Endodermal cell (in vitro differentiated cells): ENCODE measurements at regions not wholly inside any gene's neighbourhood (a gene's known extent, or its start where the extent isn't known, plus 50 kb on each side); places are given as distances from the start of the nearest gene placed in this dataset.

Source experiments
- DNase-seq: peaks from one replicate; pipeline ENCODE4 v3.0.0-alpha.2; 2017
- H3K27ac ChIP-seq: 2 replicates; pipeline ENCODE4 v1.5.1; 2013; ENCODE audit warnings: mild to moderate bottlenecking, low read depth, low read length, moderate library complexity
- H3K27me3 ChIP-seq: 2 replicates; pipeline ENCODE4 v1.6.1; 2013; ENCODE audit warnings: mild to moderate bottlenecking, low read length, moderate library complexity; ENCODE audit not compliant: insufficient read depth, control insufficient read depth, poor library complexity, severe bottlenecking
- H3K36me3 ChIP-seq: 2 replicates; pipeline ENCODE4 v1.7.0; 2013; ENCODE audit warnings: mild to moderate bottlenecking, low read length, moderate library complexity; ENCODE audit not compliant: control insufficient read depth, insufficient read depth
- H3K4me1 ChIP-seq: one replicate; pipeline ENCODE4 v1.7.0; 2013; ENCODE audit warnings: low read length; ENCODE audit not compliant: control insufficient read depth, insufficient read depth
- H3K4me3 ChIP-seq: 2 replicates; pipeline ENCODE4 v1.5.1; 2013; ENCODE audit warnings: mild to moderate bottlenecking, low read length, moderate library complexity
- H3K9ac ChIP-seq: 2 replicates; pipeline ENCODE4 v1.6.1; 2013; ENCODE audit warnings: mild to moderate bottlenecking, low read length, moderate library complexity; ENCODE audit not compliant: poor library complexity, severe bottlenecking; ENCODE audit errors: extremely low read depth
- H3K9me3 ChIP-seq: 2 replicates; pipeline ENCODE4 v1.6.1; 2013; ENCODE audit warnings: mild to moderate bottlenecking, low read length, moderate library complexity; ENCODE audit not compliant: control insufficient read depth
- H3K27ac Mint-ChIP-seq: 2 replicates; pipeline ENCODE4 v1.8.0; 2020; ENCODE audit warnings: mixed read lengths
- H3K27me3 Mint-ChIP-seq: 2 replicates; pipeline ENCODE4 v1.8.0; 2021; ENCODE audit warnings: mild to moderate bottlenecking, mixed read lengths; ENCODE audit not compliant: insufficient read depth
- H3K36me3 Mint-ChIP-seq: 2 replicates; pipeline ENCODE4 v1.8.0; 2020; ENCODE audit warnings: low read depth, mixed read lengths
- H3K4me1 Mint-ChIP-seq: 2 replicates; pipeline ENCODE4 v1.8.0; 2020; ENCODE audit warnings: mixed read lengths
- H3K4me3 Mint-ChIP-seq: 2 replicates; pipeline ENCODE4 v1.8.0; 2020; ENCODE audit warnings: mild to moderate bottlenecking, moderate library complexity, mixed read lengths
- H3K9me3 Mint-ChIP-seq: 2 replicates; pipeline ENCODE4 v1.8.0; 2020; ENCODE audit warnings: mild to moderate bottlenecking, mixed read lengths
- CTCF ChIP-seq: fragments of 200-600 bp; sonication (generic); conservative IDR thresholded peaks from 2 replicates; pipeline ENCODE4 v1.5.0; 2021; ENCODE audit warnings: antibody characterized with exemption, mild to moderate bottlenecking
- WGBS, 2 experiments: methylation state at CpG; one replicate each; pipeline versions ENCODE4 v1.1.5 to v1.1.7; 2013; ENCODE audit warnings: missing lambda C conversion rate in 2 of 2, mixed read lengths in 1 of 2; ENCODE audit not compliant: insufficient coverage in 1 of 2, insufficient read length in 1 of 2; 5-methylcytosine and 5-hydroxymethylcytosine counted together

GRCh38 chr13:63129995-63130394, 1714.3 kb upstream of the PCDH20 start:
- Histone ChIP-seq H3K4me1 (peaks cover 7% of the 10 kb centered on the region), H3K27ac (no peak overlapping the region), H3K9ac (no peak overlapping the region), H3K36me3 (no peaks in the 10 kb centered on the region), H3K4me3 (no peak overlapping the region), H3K27me3 (no peaks in the 10 kb centered on the region), H3K9me3 (no peaks in the 10 kb centered on the region)
- H3K4me1 Mint-ChIP-seq: peaks cover 18% of the 10 kb centered on the region
- TF ChIP-seq CTCF: no peak
- H3K4me3 Mint-ChIP-seq: no peak overlapping the region
- no peak for DNase-seq
- no peaks in the 10 kb centered on the region for H3K27me3 Mint-ChIP-seq
- no peak overlapping the region for H3K27ac Mint-ChIP-seq
- H3K36me3 Mint-ChIP-seq: no peaks in the 10 kb centered on the region
- no peaks in the 10 kb centered on the region for H3K9me3 Mint-ChIP-seq

GRCh38 chr13:63128716-63129115, 1713.1 kb upstream of the PCDH20 start:
- no peak overlapping the region for H3K4me3 Mint-ChIP-seq
- H3K27me3 Mint-ChIP-seq: no peaks in the 10 kb centered on the region
- Histone ChIP-seq H3K36me3 (no peaks in the 10 kb centered on the region), H3K9me3 (no peaks in the 10 kb centered on the region), H3K27ac (no peak overlapping the region), H3K9ac (no peak overlapping the region), H3K4me3 (no peak overlapping the region), H3K4me1 (peaks cover 7% of the 10 kb centered on the region), H3K27me3 (no peaks in the 10 kb centered on the region)
- no peak overlapping the region for H3K27ac Mint-ChIP-seq
- DNase-seq: no peak
- peaks cover 19% of the 10 kb centered on the region for H3K4me1 Mint-ChIP-seq
- WGBS, 2 experiments: 94% methylated on average over 2 of the region's 2 CpGs; no CpG with 5 or more reads in 1 of the 2 experiments
- no peak for TF ChIP-seq CTCF
- no peaks in the 10 kb centered on the region for H3K36me3 Mint-ChIP-seq
- H3K9me3 Mint-ChIP-seq: no peaks in the 10 kb centered on the region

- H3K36me3 ChIP-seq: no peaks in the 10 kb centered on the region
- Mint-ChIP-seq H3K9me3 (no peaks in the 10 kb centered on the region), H3K36me3 (no peaks in the 10 kb centered on the region), H3K27ac (no peak overlapping the region), H3K4me1 (peaks cover 18% of the 10 kb centered on the region), H3K27me3 (no peaks in the 10 kb centered on the region), H3K4me3 (no peak overlapping the region)
- H3K9me3 ChIP-seq: no peaks in the 10 kb centered on the region
- TF ChIP-seq CTCF: peak; percentile 85
- no peak overlapping the region for H3K9ac ChIP-seq
- no peak overlapping the region for H3K27ac ChIP-seq
- peaks cover 7% of the 10 kb centered on the region for H3K4me1 ChIP-seq
- no peak overlapping the region for H3K4me3 ChIP-seq
- no peak for DNase-seq
- no peaks in the 10 kb centered on the region for H3K27me3 ChIP-seq
- WGBS, 2 experiments: 71% methylated on average over 1 of the region's 1 CpG; no CpG with 5 or more reads in 1 of the 2 experiments
Measured at GRCh38 chr13:63124863-63125262, 1709.2 kb upstream of the PCDH20 start.
